PFSK-1 (cell line): ENCODE measurements at regions not wholly inside any gene's neighbourhood (a gene's known extent, or its start where the extent isn't known, plus 50 kb on each side); places are given as distances from the start of the nearest gene placed in this dataset.

Experiments used
- POLR2AphosphoS5 ChIP-seq: IDR thresholded peaks from 2 replicates; pipeline ENCODE4 v1.6.1; 2012; ENCODE audit warnings: low read depth, mild to moderate bottlenecking, control low read depth, low read length, moderate library complexity
- REST ChIP-seq, 2 experiments: IDR thresholded peaks; 2 replicates each; pipeline versions ENCODE4 v1.6.1 to v1.8.0; 2011 to 2012; ENCODE audit warnings: low read depth in 2 of 2, low read length in 2 of 2, control low read depth in 1 of 2, inconsistent platforms in 1 of 2, mild to moderate bottlenecking in 1 of 2, moderate library complexity in 1 of 2; ENCODE audit not compliant: insufficient read depth in 1 of 2
- SIN3A ChIP-seq: IDR thresholded peaks from 2 replicates; pipeline ENCODE4 v1.6.1; 2012; ENCODE audit warnings: mild to moderate bottlenecking, low read length, moderate library complexity, borderline replicate concordance; ENCODE audit not compliant: insufficient read depth
- TAF1 ChIP-seq: IDR thresholded peaks from 2 replicates; pipeline ENCODE4 v1.6.1; 2012; ENCODE audit warnings: low read length, control low read depth, borderline replicate concordance; ENCODE audit not compliant: insufficient read depth

GRCh38 chr9:18043978-18044377, 430.0 kb upstream of the ADAMTSL1 start:
- TF ChIP-seq TAF1: no peak
- TF ChIP-seq REST (IDR thresholded peaks at IDR 0.05; ENCODE audit: insufficient read depth in 1 of 2, low read depth in 2 of 2, low read length in 2 of 2): no peak
- no peak for TF ChIP-seq POLR2AphosphoS5
- TF ChIP-seq SIN3A: no peak
